HG03135 (cell line): ENCODE measurements at regions not wholly inside any gene's neighbourhood (a gene's known extent, or its start where the extent isn't known, plus 50 kb on each side); places are given as distances from the start of the nearest gene placed in this dataset.

Source experiments
- ATAC-seq: cut with Tn5 transposase; IDR thresholded peaks from one replicate; pipeline ENCODE4 v1.9.1; 2021; ENCODE audit warnings: mild to moderate bottlenecking, moderate library complexity; ENCODE audit not compliant: unreplicated experiment

- ATAC-seq = no peak
Observed at GRCh38 chr6:95240514-95240913, 336.8 kb upstream of the MANEA start.

- ATAC-seq = no peak
Observed at GRCh38 chr6:95242560-95242959, 334.8 kb upstream of the MANEA start.

GRCh38 chr6:95243053-95243452, 334.3 kb upstream of the MANEA start:
- no peak for ATAC-seq

- no peak for ATAC-seq
Observed at GRCh38 chr6:95244751-95245150, 332.6 kb upstream of the MANEA start.

- ATAC-seq = no peak
Observed at GRCh38 chr6:95248499-95248898, 328.8 kb upstream of the MANEA start.

- no peak for ATAC-seq
Observed at GRCh38 chr6:95249175-95249574, 328.2 kb upstream of the MANEA start.

GRCh38 chr6:95249661-95250060, 327.7 kb upstream of the MANEA start:
- no peak for ATAC-seq

GRCh38 chr6:95263840-95264239, 313.5 kb upstream of the MANEA start:
- ATAC-seq = no peak

- ATAC-seq = no peak
Observed at GRCh38 chr6:95266537-95267258, 310.6 kb upstream of the MANEA start.

GRCh38 chr6:95274686-95275235, 302.6 kb upstream of the MANEA start:
- no peak for ATAC-seq

- no peak for ATAC-seq
Observed at GRCh38 chr6:95279616-95280015, 297.7 kb upstream of the MANEA start.

- ATAC-seq = no peak
Observed at GRCh38 chr6:95280686-95281273, 296.6 kb upstream of the MANEA start.

GRCh38 chr6:95285881-95286280, 291.5 kb upstream of the MANEA start:
- ATAC-seq = no peak

GRCh38 chr6:95286874-95287273, 290.5 kb upstream of the MANEA start:
- no peak for ATAC-seq

GRCh38 chr6:95288251-95288650, 289.1 kb upstream of the MANEA start:
- no peak for ATAC-seq

- no peak for ATAC-seq
Observed at GRCh38 chr6:95292011-95292410, 285.3 kb upstream of the MANEA start.

GRCh38 chr6:95293257-95293656, 284.1 kb upstream of the MANEA start:
- no peak for ATAC-seq

GRCh38 chr6:95294043-95294442, 283.3 kb upstream of the MANEA start:
- no peak for ATAC-seq

GRCh38 chr6:95309545-95309944, 267.8 kb upstream of the MANEA start:
- no peak for ATAC-seq

GRCh38 chr6:95318137-95318536, 259.2 kb upstream of the MANEA start:
- ATAC-seq = no peak

GRCh38 chr6:95321126-95321525, 256.2 kb upstream of the MANEA start:
- no peak for ATAC-seq

GRCh38 chr6:95325916-95326315, 251.4 kb upstream of the MANEA start:
- no peak for ATAC-seq

- ATAC-seq = no peak
Observed at GRCh38 chr6:95328231-95328630, 249.1 kb upstream of the MANEA start.
